ENCODE measurements at regions not wholly inside any gene's neighbourhood (a gene's known extent, or its start where the extent isn't known, plus 50 kb on each side); places are given as distances from the start of the nearest gene placed in this dataset.

GRCh38 chr1:178030467-178030866, 60.6 kb upstream of the SEC16B start:
- no TSS peak for BruUV-seq (replicated peaks)
- TF ChIP-seq SIN3A (IDR thresholded peaks at IDR 0.05; ENCODE audit: borderline replicate concordance, insufficient read depth, low read depth, low read length) = no peak
- TF ChIP-seq REST (IDR thresholded peaks at IDR 0.05; ENCODE audit: insufficient read depth in 1 of 2, low read depth in 2 of 2, low read length in 1 of 2) = no peak
- no peak for TF ChIP-seq TCF7L2 (IDR thresholded peaks at IDR 0.05; ENCODE audit: low read depth, low read length)
- TF ChIP-seq POLR2AphosphoS5 (IDR thresholded peaks at IDR 0.05; ENCODE audit: low read depth, low read length) = no peak
- no peak for TF ChIP-seq CTCF (IDR thresholded peaks at IDR 0.05)
- H3K27ac ChIP-seq (ENCODE audit: low read length) = no peak overlapping the region
- in situ Hi-C loops (cut with HindIII; ENCODE audit: low pct_unique_long_range_greater_than_20kb, low sequenced_read_pairs) (no loop called here), intact Hi-C loops (cut with micrococcal nuclease; ENCODE audit: unreplicated experiment) (no loop called here)
- no peaks in the 10 kb centered on the region for H3K4me1 ChIP-seq (ENCODE audit: control insufficient read depth, insufficient read depth, low read length)
- DNase-seq (ENCODE audit: low read depth, low spot score) (no peak), ATAC-seq (no peak)
- POLR2A ChIA-PET = no interaction called here
- H3K27me3 ChIP-seq (ENCODE audit: control insufficient read depth, insufficient read depth, low read length) = no peaks in the 10 kb centered on the region
- no peak overlapping the region for H3K4me3 ChIP-seq (ENCODE audit: low read depth in 2 of 2, low read length in 2 of 2)
- no peaks in the 10 kb centered on the region for H3K36me3 ChIP-seq (ENCODE audit: control insufficient read depth, insufficient read depth, low read length)
- CTCF ChIA-PET = no interaction called here
- no peaks in the 10 kb centered on the region for H3K9me3 ChIP-seq (ENCODE audit: control insufficient read depth, insufficient read depth, low read depth, low read length)

- Histone ChIP-seq H3K9me3 (ENCODE audit: control insufficient read depth, insufficient read depth, low read depth, low read length) (no peaks in the 10 kb centered on the region), H3K27me3 (ENCODE audit: control insufficient read depth, insufficient read depth, low read length) (no peaks in the 10 kb centered on the region), H3K4me3 (ENCODE audit: low read depth in 2 of 2, low read length in 2 of 2) (no peak overlapping the region), H3K4me1 (ENCODE audit: control insufficient read depth, insufficient read depth, low read length) (no peaks in the 10 kb centered on the region), H3K27ac (ENCODE audit: low read length) (no peak overlapping the region), H3K36me3 (ENCODE audit: control insufficient read depth, insufficient read depth, low read length) (no peaks in the 10 kb centered on the region)
- POLR2A ChIA-PET = no interaction called here
- DNase-seq (ENCODE audit: low read depth, low spot score) = no peak
- CTCF ChIA-PET = interaction anchor here (0.6 to 1.1 kb wide), 3 partner anchors 18 to 251 kb away, joined by 6 to 15 read pairs (median 6); no protein-coding TSS in a partner anchor
- intact Hi-C loops (cut with micrococcal nuclease; ENCODE audit: unreplicated experiment) = no loop called here
- ATAC-seq = peak; percentile 96
- in situ Hi-C loops (cut with HindIII; ENCODE audit: low pct_unique_long_range_greater_than_20kb, low sequenced_read_pairs) = no loop called here
- TF ChIP-seq TCF7L2 (IDR thresholded peaks at IDR 0.05; ENCODE audit: low read depth, low read length) (no peak), CTCF (IDR thresholded peaks at IDR 0.05) (peak; percentile 91)
- BruUV-seq (replicated peaks) = no TSS peak
These were observed 62.0 kb upstream of the RASAL2 start for GRCh38 chr1:178031856-178032320.

Measured in Panc1 (cell line).